ACHN (cell line): ENCODE measurements at regions not wholly inside any gene's neighbourhood (a gene's known extent, or its start where the extent isn't known, plus 50 kb on each side); places are given as distances from the start of the nearest gene placed in this dataset.

Source experiments
- DNase-seq: peaks from one replicate; pipeline ENCODE4 v3.0.0-alpha.2; 2015
- in situ Hi-C: cut with HindIII; loops from 2 replicates; pipeline ENCODE4 v1.10.0; 2017; ENCODE audit warnings: low sequenced_read_pairs, low pct_ligation_motif_present, low pct_unique_long_range_greater_than_20kb

- in situ Hi-C loops, result no loop called here
- DNase-seq, result no peak
Measured at GRCh38 chr3:64824394-64824909, 136.7 kb upstream of the ADAMTS9 start.

- DNase-seq, result no peak
- in situ Hi-C loops, result no loop called here
Measured at GRCh38 chr3:64818196-64818595, 130.4 kb upstream of the ADAMTS9 start.

GRCh38 chr3:64816355-64816754, 128.6 kb upstream of the ADAMTS9 start:
- in situ Hi-C loops, result no loop called here
- DNase-seq, result no peak

GRCh38 chr3:64815789-64816188, 128.0 kb upstream of the ADAMTS9 start:
- in situ Hi-C loops, result no loop called here

GRCh38 chr3:64815195-64815631, 127.4 kb upstream of the ADAMTS9 start:
- in situ Hi-C loops, result no loop called here
- DNase-seq, result no peak

More at GRCh38 chr3:64815789-64816188, 128.0 kb upstream of the ADAMTS9 start:
- DNase-seq, result no peak

GRCh38 chr3:64814351-64814750, 126.6 kb upstream of the ADAMTS9 start:
- in situ Hi-C loops, result no loop called here

GRCh38 chr3:64813326-64813725, 125.5 kb upstream of the ADAMTS9 start:
- in situ Hi-C loops, result no loop called here
- no peak for DNase-seq

More at GRCh38 chr3:64814351-64814750, 126.6 kb upstream of the ADAMTS9 start:
- no peak for DNase-seq

- no peak for DNase-seq
- in situ Hi-C loops, result no loop called here
Measured at GRCh38 chr3:64809086-64809485, 121.3 kb upstream of the ADAMTS9 start.

GRCh38 chr3:64808061-64808460, 120.3 kb upstream of the ADAMTS9 start:
- no peak for DNase-seq
- in situ Hi-C loops, result no loop called here

GRCh38 chr3:64806668-64807605, 119.1 kb upstream of the ADAMTS9 start:
- DNase-seq, result no peak
- in situ Hi-C loops, result no loop called here

- no peak for DNase-seq
- in situ Hi-C loops, result no loop called here
Measured at GRCh38 chr3:64805978-64806377, 118.2 kb upstream of the ADAMTS9 start.

GRCh38 chr3:64805248-64805647, 117.4 kb upstream of the ADAMTS9 start:
- no peak for DNase-seq
- in situ Hi-C loops, result no loop called here

- DNase-seq, result no peak
- in situ Hi-C loops, result no loop called here
Measured at GRCh38 chr3:64803469-64803868, 115.7 kb upstream of the ADAMTS9 start.

- in situ Hi-C loops, result no loop called here
- DNase-seq, result no peak
Measured at GRCh38 chr3:64802460-64802859, 114.7 kb upstream of the ADAMTS9 start.

- in situ Hi-C loops, result no loop called here
- DNase-seq, result no peak
Measured at GRCh38 chr3:64801856-64802255, 114.1 kb upstream of the ADAMTS9 start.

- in situ Hi-C loops, result no loop called here
- no peak for DNase-seq
Measured at GRCh38 chr3:64799606-64800005, 111.8 kb upstream of the ADAMTS9 start.

GRCh38 chr3:64798316-64798715, 110.5 kb upstream of the ADAMTS9 start:
- no peak for DNase-seq
- in situ Hi-C loops, result no loop called here

GRCh38 chr3:64796607-64797399, 109.0 kb upstream of the ADAMTS9 start:
- in situ Hi-C loops, result no loop called here
- no peak for DNase-seq

- in situ Hi-C loops, result no loop called here
Measured at GRCh38 chr3:64792445-64792844, 104.6 kb upstream of the ADAMTS9 start.

More at GRCh38 chr3:64792445-64792844, 104.6 kb upstream of the ADAMTS9 start:
- no peak for DNase-seq
